ENCODE measurements at regions not wholly inside any gene's neighbourhood (a gene's known extent, or its start where the extent isn't known, plus 50 kb on each side); places are given as distances from the start of the nearest gene placed in this dataset.
"Not testable (repeated sequence)": the region's sequence is repeated elsewhere in the genome, so short reads cannot be mapped to it uniquely, and the experiment has no call there.

DNA sequence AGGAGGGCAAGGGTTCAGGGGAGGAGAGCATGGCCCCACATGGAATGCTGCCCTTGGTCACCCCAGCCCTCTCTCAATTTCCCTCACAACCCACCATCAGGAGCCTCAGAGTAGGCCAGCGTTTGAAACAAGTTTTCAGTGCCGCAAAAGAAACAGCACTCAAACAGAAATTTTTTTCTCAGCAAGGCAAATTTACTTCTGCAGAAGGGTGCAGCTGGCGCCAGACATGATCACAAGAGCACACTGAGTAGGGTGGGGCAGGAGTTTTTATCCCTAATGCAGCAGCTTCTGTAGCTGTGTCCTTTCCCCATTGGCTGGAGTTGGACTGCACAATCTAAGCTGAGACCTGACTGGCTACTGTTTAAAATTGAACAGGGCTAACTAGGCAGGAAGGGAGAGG, 287.8 kb upstream of the CDYL start:
- DNase-seq: no peak

DNA sequence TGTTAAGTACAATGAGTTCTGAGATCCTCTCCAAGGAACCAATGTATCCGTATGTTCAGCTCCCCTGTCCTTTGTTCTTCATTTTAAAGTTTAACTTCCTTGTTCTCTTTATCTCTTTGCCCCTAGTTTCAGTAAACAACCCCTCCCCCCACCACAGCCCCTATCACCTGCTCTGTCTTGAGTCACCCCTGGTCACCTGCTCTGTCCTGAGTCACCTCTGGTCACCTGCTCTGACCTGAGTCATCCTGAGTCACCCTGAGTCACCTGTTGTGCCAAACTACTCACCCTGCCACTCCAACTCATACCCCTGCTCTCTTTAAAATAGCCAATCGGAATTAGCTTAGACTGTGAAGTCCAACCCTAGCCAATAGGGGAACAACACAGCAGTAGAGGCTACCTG, 288.7 kb upstream of the CDYL start:
- DNase-seq: no peak

DNA sequence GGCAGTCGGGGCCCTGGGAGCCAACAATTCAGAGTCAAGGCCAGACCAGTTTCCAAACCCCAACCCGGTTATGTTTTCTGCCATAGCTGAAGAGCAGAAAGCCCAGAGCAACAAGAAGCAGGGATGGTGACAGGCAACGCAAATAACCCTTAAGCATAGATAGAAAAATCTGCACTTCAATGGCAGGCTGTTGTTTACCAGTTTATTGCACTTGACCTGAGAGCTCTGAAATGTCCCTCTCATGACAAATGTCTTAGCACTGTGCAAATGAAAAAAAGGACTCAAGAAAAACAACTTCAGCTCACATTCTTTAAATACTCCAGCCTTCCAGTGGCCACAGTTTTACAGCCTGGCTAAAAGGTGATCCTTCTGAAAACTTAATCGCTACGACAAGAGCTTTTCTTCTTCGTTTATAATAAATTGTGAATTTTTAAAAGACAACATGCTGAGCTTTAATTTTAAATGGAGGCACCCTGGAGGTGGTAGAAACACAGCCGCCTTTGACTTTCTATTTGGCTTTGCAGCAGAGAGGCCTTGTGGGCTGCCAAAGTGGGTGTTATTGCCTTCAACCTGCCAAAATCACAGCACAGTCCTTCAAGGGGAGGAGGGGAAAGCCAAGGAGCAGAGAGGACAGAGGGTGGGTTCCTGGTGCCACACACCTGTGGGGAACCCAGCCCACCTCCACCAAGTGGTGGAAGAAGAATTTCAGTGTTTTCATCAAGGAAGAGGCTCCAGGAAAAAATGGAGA, 289.5 kb upstream of the CDYL start:
- DNase-seq: no peak

GRCh38 chr6:4485735-4486134, 290.5 kb upstream of the CDYL start:
- DNase-seq: no peak

GRCh38 chr6:4482461-4482860, 293.7 kb upstream of the CDYL start:
- no peak for DNase-seq

GRCh38 chr6:4480788-4481735, 295.1 kb upstream of the CDYL start:
- no peak for DNase-seq

- DNase-seq: no peak
Measured at GRCh38 chr6:4478098-4478497, 298.1 kb upstream of the CDYL start.

GRCh38 chr6:4474810-4475209, 301.4 kb upstream of the CDYL start:
- no peak for DNase-seq

DNA sequence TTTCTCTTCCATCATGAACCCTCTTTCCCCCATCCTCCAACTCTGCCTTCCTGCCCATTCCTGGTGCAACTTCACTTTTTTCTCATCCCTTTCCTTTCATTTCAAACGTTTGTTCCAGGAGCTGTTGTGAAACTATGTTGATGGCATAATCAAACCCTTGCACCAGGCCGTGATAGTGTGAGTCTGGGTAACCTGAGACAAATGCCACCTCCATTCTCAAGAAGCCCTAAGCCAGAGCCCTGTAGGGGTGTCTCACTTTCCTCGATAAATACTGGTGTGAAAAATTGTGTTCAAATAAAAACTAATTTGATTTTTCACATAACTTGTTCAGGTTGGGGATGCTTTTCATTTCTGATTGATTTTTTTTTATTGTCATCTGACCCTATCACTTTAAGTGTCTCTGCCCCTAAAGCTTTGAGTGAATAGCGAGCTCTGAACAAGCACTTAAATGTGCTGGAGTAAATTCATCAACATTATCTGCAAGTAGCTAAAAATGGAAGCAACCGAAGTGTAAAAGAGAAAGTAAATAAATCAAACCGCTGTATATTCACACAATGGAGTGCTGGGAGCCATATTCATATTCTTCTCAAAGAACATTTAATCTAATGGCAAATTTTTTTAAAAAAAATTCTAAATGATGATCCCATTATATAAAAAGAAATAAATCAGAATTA, 303.1 kb upstream of the CDYL start:
- DNase-seq: no peak

DNA sequence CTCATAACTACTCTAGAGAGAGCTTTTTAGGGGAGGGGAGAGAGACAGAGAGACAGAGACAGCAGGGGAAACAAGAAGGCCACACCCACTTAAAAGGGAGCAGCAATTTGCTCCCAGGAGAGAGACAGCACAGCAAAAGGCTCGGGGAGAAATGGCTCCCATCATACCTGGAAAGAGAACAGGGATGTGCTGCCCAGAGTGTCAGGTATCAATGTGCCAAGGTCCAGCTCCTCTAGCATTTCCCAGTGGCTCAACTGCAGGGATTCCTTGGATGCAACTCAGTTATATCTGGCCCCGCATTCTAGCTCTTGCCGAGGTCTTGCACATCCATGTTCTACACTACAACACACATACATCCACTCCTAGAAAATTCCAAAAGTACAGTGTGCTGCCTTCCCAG, 304.0 kb upstream of the CDYL start:
- no peak for DNase-seq

GRCh38 chr6:4471515-4471914, 304.7 kb upstream of the CDYL start:
- DNase-seq: not testable (repeated sequence)

DNA sequence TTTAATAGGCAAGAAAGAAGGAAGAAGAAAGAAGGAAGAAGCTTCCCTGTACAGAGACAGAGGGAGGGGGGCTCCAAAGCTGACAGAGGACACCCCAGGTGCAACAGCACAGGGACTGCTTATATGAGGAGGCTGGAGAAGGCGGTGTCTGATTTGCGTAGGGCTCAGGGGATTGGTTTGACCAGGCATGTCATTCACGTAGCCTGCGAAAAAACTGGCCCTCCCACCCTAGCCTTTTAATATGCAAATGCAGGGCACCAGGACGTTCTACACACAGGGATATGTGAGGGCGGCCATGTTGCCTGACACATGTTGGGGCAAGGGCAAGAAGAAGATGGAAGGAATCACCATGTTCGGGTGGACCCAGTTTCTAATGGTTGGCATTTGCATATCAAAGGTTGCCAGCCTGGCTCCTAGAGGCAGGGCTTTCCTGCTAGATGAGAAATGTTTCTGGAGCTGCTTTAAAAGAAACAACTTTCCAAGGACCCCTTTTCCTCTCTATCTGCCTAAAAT, 305.4 kb upstream of the CDYL start:
- DNase-seq: no peak

DNA sequence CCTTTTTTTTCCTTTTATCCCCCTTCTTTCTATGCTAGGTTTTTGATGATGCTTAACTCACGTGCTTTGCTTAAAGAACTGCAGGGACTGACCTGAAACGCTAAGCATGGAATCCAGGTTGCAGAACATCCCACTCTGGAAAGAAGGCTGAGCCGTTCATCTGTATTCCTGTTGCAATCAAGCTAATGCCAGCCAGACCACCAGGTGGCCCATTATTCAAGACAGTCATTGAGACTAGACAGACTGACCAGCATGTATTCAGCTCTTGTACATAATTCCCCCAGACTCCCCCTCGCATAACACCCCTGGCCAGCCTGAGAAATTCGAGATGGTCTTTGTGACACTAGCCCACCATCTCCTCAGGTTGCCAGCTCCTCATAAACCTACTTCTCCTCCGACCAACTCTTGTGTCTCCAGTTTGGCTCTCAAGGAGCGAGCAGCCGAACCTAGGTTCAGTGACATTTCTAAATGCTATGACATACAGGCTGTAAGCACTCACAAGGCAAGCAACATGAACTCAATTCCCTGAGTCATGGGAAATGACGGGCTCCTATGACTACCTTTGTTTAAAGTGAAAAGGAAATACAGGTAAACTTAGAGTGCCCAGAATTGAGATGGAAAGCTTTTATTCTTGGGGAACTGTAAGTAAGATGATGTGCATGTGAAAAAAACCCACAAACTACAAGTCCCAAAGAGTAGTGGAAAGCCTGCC, 309.3 kb upstream of the CDYL start:
- DNase-seq: no peak

GRCh38 chr6:4466261-4466660, 309.9 kb upstream of the CDYL start:
- no peak for DNase-seq

- DNase-seq: no peak
Measured at GRCh38 chr6:4464638-4465037, 311.6 kb upstream of the CDYL start.

DNA sequence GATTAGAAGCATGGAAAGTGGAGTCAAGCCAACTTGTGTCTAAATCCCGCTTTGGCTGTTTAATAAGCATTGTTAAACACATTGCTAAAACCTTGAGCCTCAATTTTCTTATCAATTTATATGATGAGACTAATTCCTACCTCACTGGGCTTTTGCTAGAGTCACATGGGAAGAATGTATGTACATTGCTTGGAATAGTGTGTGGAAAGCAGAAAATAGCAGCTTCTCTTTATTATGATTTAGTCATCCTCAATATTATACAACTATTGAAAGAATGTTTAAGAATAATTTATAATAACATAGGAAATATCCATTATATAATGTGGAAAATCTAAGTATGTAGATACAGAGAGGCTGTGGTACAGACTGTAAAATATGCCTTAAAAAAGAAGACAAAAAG, 313.0 kb upstream of the CDYL start:
- DNase-seq: no peak

GRCh38 chr6:4460586-4461475, 315.4 kb upstream of the CDYL start:
- DNase-seq: no peak

- no peak for DNase-seq
Measured at GRCh38 chr6:4459996-4460395, 316.2 kb upstream of the CDYL start.

DNA sequence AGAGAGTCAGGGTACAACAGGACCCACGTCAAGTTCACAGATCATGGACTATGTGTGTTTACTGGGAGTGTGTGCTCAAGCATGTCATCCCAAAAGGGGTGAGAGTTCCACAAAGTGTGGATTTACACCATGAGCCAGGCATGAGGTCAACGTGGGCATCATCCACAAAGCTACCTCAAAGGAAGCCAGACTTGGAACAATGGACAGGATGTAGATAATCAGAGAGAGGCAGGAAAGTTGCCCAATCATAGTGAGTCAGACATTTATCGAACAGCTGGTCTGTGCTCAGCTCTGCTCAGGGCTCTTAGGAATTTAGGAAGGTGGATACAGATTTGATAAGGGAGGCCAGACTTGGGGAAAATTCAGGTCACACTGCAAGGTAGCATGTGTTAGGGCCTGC, 317.2 kb upstream of the CDYL start:
- no peak for DNase-seq

- no peak for DNase-seq
Measured at GRCh38 chr6:4451718-4452117, 316.3 kb upstream of the ECI2 start.

- no peak for DNase-seq
Measured at GRCh38 chr6:4451081-4451480, 315.7 kb upstream of the ECI2 start.

GRCh38 chr6:4450237-4450636, 314.9 kb upstream of the ECI2 start:
- DNase-seq: no peak
